Cardiac fibroblast (primary cell): ENCODE measurements at regions not wholly inside any gene's neighbourhood (a gene's known extent, or its start where the extent isn't known, plus 50 kb on each side); places are given as distances from the start of the nearest gene placed in this dataset.
A peak's percentile ranks its signal among the peaks of the same experiment; 100 is the strongest.
"Not testable (repeated sequence)": the region's sequence is repeated elsewhere in the genome, so short reads cannot be mapped to it uniquely, and the experiment has no call there.

ENCODE experiments used
- DNase-seq, 2 donors: peaks; one replicate each; pipeline versions ENCODE4 v3.0.0 to v3.0.0-alpha.2; 2010; ENCODE audit warnings: low read depth in 2 of 2
- H3K4me3 ChIP-seq, 2 donors: replicated peaks in 1 of 2; 1 replicate in 1 of 2; 2 replicates in 1 of 2; pipeline ENCODE4 v1.5.1; 2011; ENCODE audit warnings: low read depth in 2 of 2, low read length in 2 of 2, mild to moderate bottlenecking in 2 of 2, moderate library complexity in 1 of 2
- CTCF ChIP-seq: IDR thresholded peaks from one replicate; pipeline ENCODE4 v1.5.1; 2011; ENCODE audit warnings: low read depth, mild to moderate bottlenecking, low read length, inconsistent platforms

GRCh38 chr1:95876276-95876675 lies 642.3 kb downstream of the RWDD3 start:
- DNase-seq = no peak

GRCh38 chr1:95879498-95880050 lies 645.6 kb downstream of the RWDD3 start:
- H3K4me3 ChIP-seq = no peak overlapping the region
- no peak for DNase-seq
- TF ChIP-seq CTCF = no peak

More at GRCh38 chr1:95876276-95876675, 642.3 kb downstream of the RWDD3 start:
- no peak for TF ChIP-seq CTCF
- H3K4me3 ChIP-seq = no peak overlapping the region

GRCh38 chr1:95888941-95889390 lies 655.0 kb downstream of the RWDD3 start:
- no peak overlapping the region for H3K4me3 ChIP-seq
- no peak for TF ChIP-seq CTCF
- DNase-seq = peak in 1 of 2 donors; percentile 2

GRCh38 chr1:95889400-95889799 lies 655.4 kb downstream of the RWDD3 start:
- DNase-seq = no peak
- H3K4me3 ChIP-seq = no peak overlapping the region
- no peak for TF ChIP-seq CTCF

- DNase-seq = no peak
- no peak for TF ChIP-seq CTCF
- H3K4me3 ChIP-seq = no peak overlapping the region
These were observed 659.9 kb downstream of the RWDD3 start for GRCh38 chr1:95893921-95894320.

- DNase-seq = no peak
- H3K4me3 ChIP-seq = no peak overlapping the region
- TF ChIP-seq CTCF = no peak
These were observed 669.0 kb downstream of the RWDD3 start for GRCh38 chr1:95903060-95903459.

GRCh38 chr1:95905818-95906395 lies 671.9 kb downstream of the RWDD3 start:
- TF ChIP-seq CTCF = no peak
- H3K4me3 ChIP-seq = no peak overlapping the region
- DNase-seq = no peak

GRCh38 chr1:95911739-95912138 lies 677.7 kb downstream of the RWDD3 start:
- H3K4me3 ChIP-seq, DNase-seq: not testable (repeated sequence)
